IMR-90 (cell line): ENCODE measurements at regions not wholly inside any gene's neighbourhood (a gene's known extent, or its start where the extent isn't known, plus 50 kb on each side); places are given as distances from the start of the nearest gene placed in this dataset.
"Not testable (repeated sequence)": the region's sequence is repeated elsewhere in the genome, so short reads cannot be mapped to it uniquely, and the experiment has no call there.

Experiments
- CEBPB ChIP-seq: IDR thresholded peaks from 2 replicates; pipeline ENCODE4 v1.6.1; 2012; ENCODE audit warnings: low read depth, low read length, improper control_type of control experiment
- MAFK ChIP-seq: IDR thresholded peaks from 2 replicates; pipeline ENCODE4 v1.6.1; 2012; ENCODE audit warnings: low read depth, low read length, improper control_type of control experiment
- POLR2A ChIP-seq: IDR thresholded peaks from 2 replicates; pipeline ENCODE4 v1.6.1; 2012; ENCODE audit warnings: mild to moderate bottlenecking, low read depth, low read length
- RFX5 ChIP-seq: IDR thresholded peaks from 2 replicates; pipeline ENCODE4 v1.8.0; 2012; ENCODE audit warnings: low read depth, mild to moderate bottlenecking, low read length, moderate library complexity
- SMC3 ChIP-seq: fragments of 150-350 bp; IDR thresholded peaks from 2 replicates; pipeline ENCODE4 v1.6.1; 2016; ENCODE audit warnings: low read depth, mild to moderate bottlenecking, antibody characterized with exemption, low read length, moderate library complexity
- TF ChIP-seq, protein P1 (sequence below): conservative IDR thresholded peaks from 2 replicates; pipeline ENCODE4 v1.5.1; 2012; ENCODE audit warnings: mild to moderate bottlenecking, low read depth, low read length, improper control_type of control experiment

- TF ChIP-seq, protein P1, sequence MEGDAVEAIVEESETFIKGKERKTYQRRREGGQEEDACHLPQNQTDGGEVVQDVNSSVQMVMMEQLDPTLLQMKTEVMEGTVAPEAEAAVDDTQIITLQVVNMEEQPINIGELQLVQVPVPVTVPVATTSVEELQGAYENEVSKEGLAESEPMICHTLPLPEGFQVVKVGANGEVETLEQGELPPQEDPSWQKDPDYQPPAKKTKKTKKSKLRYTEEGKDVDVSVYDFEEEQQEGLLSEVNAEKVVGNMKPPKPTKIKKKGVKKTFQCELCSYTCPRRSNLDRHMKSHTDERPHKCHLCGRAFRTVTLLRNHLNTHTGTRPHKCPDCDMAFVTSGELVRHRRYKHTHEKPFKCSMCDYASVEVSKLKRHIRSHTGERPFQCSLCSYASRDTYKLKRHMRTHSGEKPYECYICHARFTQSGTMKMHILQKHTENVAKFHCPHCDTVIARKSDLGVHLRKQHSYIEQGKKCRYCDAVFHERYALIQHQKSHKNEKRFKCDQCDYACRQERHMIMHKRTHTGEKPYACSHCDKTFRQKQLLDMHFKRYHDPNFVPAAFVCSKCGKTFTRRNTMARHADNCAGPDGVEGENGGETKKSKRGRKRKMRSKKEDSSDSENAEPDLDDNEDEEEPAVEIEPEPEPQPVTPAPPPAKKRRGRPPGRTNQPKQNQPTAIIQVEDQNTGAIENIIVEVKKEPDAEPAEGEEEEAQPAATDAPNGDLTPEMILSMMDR: not testable (repeated sequence)
- TF ChIP-seq RFX5, POLR2A, CEBPB, SMC3, MAFK: not testable (repeated sequence)
Observed at GRCh38 chrX:144231116-144231785, 347.4 kb downstream of the UBE2NL start.
